H1 (cell line): ENCODE measurements at regions not wholly inside any gene's neighbourhood (a gene's known extent, or its start where the extent isn't known, plus 50 kb on each side); places are given as distances from the start of the nearest gene placed in this dataset.

Experiments used
- BRCA1 ChIP-seq: IDR thresholded peaks from 2 replicates; pipeline ENCODE4 v1.6.1; 2012; ENCODE audit warnings: low read depth, low read length, improper control_type of control experiment
- TCF12 ChIP-seq: IDR thresholded peaks from 2 replicates; pipeline ENCODE4 v1.6.1; 2011; ENCODE audit warnings: low read depth, mild to moderate bottlenecking, low read length

DNA sequence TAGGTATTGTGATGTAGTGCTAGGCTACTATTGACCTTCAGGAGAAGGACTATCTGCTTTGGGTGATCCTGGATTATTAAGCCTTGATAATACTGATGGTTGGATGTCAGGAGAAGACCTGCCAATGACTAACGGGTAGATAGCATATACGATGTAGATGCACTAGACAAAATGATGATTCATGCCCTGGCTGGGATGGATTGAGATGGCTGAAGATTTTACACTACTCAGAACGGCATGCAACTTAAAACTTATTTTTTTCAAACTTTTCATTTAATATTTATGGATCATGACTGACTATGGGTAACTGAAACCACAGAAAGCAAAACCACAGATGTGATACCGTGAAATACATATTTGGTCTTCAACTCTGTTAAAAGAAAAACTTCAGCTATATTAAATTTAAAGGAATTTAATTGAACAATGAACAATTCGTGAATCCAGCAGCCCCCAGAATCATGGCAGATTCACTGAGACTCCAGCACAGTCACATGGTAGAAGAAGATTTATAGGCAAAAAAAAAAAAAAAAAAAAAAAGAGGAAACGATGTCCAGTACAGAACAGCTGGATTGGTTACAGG, 124.6 kb upstream of the CDK13 start (continued):
- TF ChIP-seq TCF12: no peak
- no peak for TF ChIP-seq BRCA1
